Right kidney (tissue), 1 donor: ENCODE measurements at regions not wholly inside any gene's neighbourhood (a gene's known extent, or its start where the extent isn't known, plus 50 kb on each side); places are given as distances from the start of the nearest gene placed in this dataset.
"Not testable (repeated sequence)": the region's sequence is repeated elsewhere in the genome, so short reads cannot be mapped to it uniquely, and the experiment has no call there.

Experiments
- DNase-seq: peaks from one replicate; pipeline ENCODE4 v3.0.0-alpha.2; 2016

DNA sequence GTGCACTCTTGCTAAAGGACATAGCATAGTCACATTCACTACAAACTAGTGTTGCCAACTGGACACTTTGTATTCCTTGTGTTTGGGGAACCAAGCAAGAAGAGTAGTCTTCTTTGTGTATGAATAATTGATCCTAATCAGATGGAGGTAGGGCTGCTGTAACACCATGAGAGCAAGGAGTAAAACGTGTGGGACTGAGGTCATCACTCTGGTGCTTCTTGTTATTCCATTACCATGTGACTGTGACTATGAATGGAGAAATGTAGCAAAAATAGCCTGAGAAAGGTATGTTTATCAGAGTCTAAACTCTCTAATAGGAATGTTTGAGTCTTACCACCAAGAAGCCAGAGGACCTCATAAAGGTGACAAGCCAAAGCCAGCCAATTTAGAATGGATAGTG is 966.9 kb downstream of the TAF11L14 start:
- DNase-seq = no peak

DNA sequence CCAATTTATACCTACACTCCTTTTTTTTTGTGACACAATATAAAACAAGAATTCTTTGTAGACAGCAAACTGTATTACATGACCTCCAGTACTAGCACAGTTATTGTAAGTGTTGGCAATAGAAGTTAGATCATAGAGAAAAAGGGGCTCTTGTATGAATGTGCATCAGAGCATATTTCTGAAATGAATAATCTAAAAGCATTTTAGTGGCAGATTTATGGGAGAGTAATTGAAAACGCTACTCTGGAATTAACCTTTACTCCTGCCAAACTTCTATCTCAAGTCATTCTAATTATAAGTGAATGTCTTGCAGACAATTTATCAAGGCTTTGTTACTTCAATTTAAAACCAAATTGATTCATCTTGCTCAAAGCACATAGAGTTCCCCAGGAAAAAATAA is 968.1 kb downstream of the TAF11L14 start:
- DNase-seq = no peak

DNA sequence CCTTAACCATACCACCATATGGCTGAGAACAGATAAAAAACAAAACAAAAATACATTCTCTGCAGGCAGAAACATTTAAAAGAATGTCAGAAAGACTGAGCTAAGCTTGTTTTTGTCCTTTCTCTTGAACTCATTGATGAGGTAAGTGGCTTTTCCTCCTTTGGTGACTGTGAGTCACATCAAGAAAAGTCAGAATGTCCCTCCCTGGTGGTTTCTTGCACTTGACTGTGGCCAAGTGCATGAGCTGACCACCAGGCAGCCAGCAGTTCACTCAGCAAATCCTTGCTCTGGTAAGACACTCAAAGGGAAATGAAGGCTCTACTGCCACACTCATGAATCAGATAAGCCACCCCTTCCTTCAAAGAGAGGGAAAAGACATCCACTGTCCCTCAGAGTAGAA is 970.9 kb downstream of the TAF11L14 start:
- no peak for DNase-seq

DNA sequence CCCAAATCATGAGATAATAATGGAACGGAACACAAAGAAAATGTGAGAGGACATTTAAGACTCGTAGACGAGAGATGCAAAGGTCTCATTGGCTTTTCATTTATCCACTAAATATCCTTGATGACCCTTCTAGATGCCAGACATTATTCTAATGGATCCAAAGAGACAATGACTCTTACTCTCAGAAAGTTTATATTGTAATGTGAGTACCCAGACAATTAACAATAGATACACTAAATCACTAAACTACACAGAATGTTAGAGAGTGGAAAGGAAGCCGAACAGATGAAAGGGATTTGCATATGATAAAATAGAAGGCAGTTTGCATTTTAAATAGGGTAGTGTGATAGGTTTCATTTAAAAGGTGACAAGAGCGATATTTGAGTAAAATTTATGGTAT is 973.3 kb downstream of the TAF11L14 start:
- DNase-seq = no peak

DNA sequence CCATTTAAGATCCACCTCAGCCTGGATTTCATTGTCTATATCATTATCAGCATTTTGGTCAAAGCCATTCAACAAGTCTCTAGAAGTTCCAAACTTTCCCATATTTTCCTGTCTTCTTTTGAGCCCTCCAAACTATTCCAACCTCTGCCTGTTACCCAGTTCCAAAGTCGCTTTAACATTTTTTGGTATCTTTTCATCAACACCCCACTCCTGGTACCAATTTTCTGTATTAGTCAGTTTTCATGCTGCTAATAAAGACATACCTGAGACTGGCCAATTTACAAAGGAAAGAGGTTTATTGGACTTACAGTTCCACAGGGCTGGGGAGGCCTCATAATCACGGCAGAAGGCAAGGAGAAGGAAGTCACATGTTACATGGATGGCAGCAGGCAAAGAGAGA is 982.9 kb downstream of the TAF11L14 start:
- DNase-seq = not testable (repeated sequence)

DNA sequence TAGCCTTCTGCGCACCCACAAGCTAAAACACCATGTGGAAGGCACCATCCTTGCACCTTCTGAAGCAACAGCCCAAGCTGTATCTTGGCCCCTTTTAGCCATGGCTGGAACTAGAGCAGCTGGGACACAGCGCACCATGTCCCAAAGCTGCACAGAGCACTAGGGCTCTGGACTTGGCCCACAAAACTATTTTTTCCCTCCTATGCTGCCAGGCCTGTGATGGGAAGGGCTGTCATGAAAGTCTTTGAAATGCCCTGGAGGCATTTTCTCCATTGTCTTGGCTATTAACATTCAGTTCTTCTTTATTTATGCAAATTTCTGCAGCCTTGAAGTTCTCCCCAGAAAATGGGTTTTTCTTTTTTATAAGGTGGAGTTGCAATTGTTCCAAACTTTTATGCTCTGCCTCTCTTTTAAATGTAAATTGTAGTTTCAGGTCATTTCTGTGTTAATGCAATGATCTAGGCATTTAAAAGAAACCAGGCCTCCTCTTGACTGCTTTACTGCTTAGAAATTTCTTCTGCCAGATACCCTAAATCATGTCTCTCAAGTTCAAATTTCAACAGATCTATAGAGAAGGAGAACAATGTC is 996.3 kb downstream of the TAF11L14 start:
- DNase-seq = no peak

DNA sequence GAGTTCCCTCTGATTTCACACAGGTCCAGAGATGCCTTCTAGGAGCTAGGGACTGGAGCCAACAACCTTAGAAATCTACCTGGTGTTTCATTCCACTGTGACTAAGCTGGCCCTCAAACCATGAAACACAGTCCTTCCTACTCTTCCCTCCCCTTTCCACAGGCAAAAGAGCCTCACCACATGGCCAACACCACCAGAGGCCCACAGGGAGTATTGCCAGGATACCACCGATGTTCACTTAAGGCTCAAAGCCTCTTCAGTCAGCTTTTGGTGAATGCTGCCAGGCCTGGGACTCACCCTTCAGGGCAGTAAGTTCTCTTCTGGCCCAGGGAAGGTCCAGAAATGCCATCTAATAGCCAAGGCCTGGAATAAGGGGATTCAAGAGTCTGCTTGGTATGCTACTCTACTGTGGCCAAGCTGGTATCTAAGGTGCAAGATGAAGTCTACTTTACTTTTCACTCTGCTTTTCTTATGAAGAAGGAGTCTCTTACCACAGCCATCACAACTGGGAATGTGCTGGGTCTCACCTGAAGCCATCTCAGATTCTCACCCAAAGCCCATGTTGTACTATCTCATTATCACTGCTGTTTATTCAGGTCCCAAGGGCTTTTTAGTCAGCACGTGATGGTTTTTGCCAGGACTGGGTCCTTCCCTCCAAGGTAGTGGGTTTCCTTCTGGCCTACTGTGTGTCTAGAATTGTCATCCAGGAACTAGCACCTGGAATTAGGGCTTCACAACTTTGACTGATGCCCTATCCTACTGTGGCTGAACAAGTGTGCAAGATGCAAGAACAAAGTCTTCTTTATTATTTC is 1018.4 kb downstream of the TAF11L14 start:
- no peak for DNase-seq

DNA sequence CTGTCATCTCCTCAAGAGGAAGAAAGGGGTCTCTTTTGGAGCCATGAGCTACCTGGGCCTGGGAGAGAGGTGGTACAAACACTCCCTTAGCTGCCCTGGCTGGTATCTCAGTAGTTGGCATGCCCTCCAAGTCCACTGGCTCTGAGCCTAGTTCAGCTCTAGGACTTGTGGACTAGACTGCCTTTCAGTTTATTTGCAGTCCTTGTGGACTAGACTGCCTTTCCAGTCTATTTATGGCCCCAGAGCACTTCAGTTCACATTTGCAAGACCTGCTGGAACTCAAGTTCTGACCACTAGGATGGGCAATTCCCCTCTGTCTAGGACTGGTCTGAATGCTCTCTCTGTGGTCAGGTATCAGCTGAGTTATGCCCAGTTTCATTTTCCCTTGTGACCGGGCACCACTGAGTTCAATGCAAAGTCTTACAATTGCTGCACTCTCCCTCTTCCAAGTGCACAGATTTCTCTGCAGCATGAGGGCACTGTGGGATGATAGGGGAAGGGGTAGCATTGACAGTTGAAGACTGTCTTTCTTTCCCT is 1019.0 kb downstream of the TAF11L14 start:
- no peak for DNase-seq

DNA sequence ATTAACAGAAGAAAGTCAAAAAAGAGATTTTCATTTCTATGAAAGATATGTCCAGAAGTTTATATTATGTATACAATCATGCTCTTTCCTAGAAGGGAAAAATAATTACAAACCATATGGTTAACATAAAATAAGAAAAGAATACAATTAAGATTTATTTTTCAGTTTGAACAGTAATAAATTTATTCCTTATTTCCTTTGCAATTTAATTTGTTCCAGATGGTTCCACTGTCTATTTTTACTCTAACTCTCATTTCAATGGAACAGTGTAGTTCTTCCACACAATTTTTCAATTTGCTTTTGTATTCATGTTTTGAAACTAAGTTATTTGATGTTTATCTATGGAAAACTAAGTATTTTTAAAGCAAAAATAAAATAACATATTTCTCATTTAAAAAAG is 1026.3 kb downstream of the TAF11L14 start:
- no peak for DNase-seq

DNA sequence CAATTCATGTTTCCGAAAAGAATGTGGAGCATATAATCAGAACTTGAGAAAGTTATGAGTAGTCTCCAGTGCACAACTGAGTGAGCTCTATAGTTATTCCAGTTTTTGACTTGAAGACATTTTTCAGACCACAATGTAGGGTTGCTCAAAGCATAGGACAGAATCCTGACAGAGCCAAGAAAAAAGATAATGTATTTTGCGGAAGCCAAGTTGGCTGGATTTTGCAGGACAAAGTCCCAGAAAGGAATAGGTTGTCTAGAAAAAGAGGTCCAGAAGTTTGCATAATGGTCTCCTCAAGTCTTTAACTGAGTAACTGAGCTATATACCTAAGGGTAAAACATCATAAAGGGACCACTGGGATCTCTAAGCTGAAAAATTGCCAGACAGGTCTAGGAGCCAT is 1028.0 kb downstream of the TAF11L14 start:
- no peak for DNase-seq

DNA sequence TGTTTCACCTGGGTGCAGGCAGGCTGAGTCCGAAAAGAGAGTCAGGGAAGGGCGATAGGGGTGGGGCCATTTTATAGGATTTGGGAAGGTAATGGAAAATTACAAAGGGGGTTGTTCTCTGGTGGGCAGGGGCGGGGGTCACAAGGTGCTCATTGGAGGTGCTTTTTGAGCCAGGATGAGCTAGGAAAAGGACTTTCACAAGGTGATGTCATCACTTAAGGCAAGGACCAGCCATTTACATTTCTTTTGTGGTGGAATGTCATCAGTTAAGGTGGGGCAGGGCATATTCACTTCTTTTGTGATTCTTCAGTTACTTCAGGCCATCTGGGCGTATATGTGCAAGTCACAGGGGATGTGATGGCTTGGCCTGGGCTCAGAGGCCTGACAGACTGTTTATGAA is 1040.0 kb downstream of the TAF11L14 start:
- DNase-seq = not testable (repeated sequence)

DNA sequence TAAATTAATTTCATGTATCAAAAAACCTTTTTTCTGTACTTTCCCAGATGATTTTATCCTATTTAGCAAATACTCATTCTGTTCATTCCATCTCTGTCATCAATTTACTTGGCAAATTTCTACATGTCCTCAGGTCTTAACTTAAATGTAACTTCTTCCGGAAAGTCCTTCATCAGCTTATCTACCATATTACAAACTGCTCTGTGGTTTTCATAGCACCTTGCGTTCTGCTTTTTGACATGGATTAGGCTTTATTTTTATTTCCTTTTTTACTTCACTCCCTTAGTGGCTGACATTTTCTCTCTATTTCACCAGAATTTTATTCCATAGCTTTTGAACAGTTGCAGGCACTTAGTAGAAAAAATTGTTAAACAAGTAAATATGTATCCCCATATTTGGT is 1040.8 kb downstream of the TAF11L14 start:
- no peak for DNase-seq

DNA sequence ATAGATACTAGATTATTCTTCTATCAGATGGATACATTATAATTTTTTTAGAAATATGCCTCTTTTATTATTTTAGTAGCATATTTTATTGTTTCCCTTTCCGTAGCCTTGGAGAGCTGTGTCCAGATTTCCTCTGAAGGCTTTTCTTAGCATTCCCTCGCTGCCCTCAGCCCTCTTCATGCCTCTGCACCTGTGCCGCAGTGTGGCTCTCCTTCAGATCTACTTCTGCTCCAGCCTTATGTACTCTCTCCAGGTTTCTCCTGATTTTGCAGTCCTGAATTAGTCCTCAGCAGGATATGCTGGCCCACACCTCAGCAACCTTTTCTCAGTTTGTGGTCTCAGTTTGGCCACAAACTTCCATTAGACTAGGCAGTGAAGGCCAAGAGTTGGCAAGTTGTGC is 1052.0 kb downstream of the TAF11L14 start:
- DNase-seq = no peak

DNA sequence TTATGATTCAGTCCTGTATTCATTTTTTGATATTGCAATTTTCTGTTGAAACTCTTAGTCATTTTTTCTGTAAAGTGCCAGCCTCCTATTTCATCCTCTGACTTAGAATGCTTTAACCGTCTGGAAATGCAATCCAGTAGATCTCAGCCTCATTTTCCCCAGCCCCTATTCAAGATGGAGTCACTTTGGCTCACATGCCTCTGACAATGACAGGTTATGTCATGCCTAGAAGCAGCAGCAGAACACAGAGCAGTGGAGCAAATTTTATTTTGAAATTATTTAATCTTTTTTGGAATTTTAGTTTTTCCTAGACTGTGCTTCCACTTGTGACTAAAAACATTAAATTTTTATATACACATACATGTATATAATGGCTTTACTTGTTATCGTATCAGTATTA is 1053.2 kb downstream of the TAF11L14 start:
- no peak for DNase-seq

DNA sequence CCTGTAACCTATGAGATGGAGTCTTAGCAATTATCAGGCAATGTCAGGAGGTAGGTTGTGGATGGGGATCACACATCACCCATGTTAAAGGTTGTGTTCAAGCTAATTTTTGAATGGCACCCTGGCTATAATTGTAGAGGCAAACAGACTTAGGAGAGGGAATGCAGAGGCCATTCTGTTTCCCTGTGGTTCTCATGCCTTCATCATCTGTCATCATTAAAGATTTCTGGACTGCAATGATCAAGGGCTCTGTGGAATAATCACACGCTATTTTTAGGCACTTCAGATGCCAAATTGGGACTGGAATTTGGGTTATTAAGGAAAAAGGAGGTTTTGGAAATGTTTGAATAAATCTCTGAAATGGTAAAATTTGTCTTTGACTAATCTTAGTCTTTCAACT is 1065.4 kb downstream of the TAF11L14 start:
- DNase-seq = no peak

DNA sequence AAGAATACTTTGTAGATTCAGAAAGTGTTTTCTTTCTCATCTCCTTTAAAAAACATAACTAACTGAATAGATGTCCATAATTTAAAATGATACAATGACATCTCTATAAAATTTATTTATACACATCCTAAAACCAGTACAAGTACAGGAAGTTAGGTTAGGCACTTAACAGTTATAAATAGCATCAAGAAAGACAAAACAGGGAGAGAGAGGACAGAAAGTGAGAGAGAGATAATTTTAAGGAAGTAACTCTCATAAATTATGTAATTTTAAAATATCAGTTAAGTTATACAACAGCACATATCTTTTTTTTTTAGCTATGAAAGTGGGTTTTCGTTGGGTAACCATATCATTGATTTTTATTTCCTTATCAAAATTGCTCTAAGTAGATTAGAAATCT is 1068.6 kb downstream of the TAF11L14 start:
- no peak for DNase-seq

DNA sequence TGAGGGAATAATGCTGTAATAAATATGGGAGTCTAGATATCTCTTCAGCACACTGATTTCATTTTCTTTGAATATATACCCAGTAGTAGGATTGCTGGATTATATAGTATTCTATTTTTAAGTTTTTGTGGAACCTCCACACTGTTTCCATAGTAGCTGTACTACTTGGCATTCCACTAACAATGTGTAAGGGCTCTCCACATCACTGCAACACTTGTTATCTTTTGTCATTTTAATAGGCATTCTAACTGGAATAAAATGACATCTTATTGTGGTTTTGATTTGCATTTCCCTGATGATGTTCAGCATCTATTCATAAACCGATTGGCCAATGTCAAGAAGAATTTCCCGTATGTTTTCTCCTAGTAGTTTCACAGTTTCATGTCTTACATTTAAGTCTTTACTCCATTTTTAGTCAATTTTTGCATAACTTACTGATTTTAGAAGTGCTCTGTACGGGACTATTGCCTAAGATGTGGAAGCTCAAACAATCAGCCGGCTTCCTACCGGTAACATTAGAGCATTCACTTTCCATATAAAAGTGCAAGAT is 1078.8 kb downstream of the TAF11L14 start:
- no peak for DNase-seq

DNA sequence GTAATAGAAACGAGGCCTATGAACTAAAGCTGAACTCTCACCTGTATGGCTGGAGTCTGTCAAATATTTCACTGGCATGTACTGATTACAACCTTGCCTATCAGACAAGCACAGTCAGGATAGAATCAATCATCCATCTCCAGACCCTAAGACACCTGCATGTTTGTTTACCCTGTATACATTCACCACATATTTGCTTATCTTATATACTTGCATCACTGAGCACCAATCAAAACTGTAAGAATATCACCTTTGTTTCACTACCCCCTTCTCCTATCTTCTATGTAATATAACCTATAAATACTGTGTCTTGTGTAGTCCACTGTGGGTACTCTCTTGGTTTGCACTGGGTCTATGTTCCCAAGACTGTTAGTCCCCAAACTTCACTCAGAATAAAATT is 1085.7 kb downstream of the TAF11L14 start:
- no peak for DNase-seq

DNA sequence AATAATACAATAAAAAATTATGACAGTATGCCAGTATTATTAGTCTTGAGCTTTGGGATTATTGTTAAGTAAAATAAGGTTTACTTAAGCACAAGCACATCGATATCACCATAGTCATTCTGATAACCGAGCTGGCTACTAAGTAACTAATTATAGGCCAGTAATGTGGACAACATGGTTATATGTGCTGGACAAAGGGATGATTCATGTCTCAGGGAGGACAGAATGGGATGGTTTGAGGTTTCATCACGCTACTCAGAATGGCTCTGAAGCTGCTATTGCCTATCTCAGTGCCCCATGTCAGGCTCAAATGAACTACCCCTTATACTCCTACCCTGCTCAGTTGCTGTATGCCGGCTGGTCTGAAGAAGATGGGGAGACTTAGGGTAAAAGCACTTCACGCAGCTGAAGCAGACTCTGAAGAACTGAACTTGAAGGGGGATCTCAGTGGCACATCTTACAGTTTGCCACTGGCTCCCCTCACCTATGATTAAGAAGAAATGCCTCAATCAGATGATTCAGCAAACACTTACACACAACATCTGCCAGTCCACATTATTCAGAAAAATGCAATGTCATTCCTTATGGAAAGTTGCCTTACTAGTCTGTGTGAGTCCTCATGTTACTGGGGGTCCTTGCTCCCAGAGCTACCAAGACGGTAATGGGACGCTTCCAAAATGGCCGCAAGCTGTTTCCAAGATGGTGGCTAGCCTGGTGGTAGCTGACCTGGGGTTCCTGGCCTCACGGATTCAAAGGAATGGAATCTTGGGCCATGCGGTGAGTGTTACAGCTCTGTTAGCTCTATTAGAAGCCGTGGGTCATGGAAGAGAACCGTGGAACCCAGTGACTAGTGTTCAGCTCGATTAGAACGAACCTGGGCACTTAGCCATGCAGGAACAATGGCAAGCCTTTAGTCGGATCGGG is 1098.6 kb downstream of the TAF11L14 start:
- no peak for DNase-seq

DNA sequence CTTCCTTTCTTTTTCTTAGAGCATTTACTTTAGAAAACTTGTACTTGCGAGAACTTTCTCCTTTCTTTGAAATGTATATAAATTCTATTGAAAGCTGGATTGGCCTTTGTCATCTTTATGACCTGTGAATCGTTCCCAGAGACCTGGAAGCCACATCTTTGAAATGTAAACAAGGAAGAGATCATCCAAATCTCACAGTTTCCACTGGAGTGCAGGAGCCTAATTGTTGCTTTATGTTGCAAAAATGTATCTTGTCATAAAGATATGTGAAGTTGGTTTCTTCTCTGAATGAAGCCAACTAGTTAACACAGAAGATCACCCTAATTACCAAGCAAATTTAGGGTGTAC is 1101.8 kb downstream of the TAF11L14 start:
- no peak for DNase-seq

DNA sequence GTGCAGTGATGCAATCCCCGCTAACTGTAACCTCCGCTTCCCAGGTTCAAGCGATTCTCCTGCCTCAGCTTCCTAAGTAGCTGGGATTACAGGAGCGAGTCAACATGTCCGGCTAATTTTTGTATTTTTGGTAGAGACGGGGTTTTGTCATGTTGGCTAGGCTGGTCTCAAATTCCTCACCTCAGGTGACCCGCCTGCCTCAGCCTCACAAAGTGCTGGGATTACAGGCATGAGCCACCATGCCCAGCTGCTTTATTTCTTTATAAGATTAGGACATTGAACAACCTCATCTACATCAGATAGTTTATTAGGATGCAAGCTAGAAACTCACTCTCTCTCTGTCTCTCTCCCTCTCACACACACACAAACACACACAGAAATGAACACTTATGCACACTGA is 1102.5 kb downstream of the TAF11L14 start:
- not testable (repeated sequence) for DNase-seq

DNA sequence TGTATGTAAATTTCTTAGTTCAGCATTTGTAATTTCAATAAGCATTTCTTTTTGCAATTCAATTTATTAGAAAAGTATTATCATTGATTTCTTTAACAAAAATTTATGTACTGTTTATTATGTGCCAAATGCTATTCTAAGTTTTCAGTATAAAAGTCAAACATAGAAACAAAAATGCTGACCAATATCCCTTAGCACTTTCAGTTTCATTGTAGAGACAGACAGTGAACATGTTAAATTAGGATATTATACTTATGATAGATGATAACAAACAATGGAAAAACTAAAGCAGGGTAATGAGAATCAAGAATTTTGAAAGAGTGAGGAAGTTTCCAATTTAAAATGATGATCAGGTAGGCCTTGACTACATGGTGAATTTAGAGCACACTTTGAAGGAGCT is 1106.0 kb downstream of the TAF11L14 start:
- no peak for DNase-seq

DNA sequence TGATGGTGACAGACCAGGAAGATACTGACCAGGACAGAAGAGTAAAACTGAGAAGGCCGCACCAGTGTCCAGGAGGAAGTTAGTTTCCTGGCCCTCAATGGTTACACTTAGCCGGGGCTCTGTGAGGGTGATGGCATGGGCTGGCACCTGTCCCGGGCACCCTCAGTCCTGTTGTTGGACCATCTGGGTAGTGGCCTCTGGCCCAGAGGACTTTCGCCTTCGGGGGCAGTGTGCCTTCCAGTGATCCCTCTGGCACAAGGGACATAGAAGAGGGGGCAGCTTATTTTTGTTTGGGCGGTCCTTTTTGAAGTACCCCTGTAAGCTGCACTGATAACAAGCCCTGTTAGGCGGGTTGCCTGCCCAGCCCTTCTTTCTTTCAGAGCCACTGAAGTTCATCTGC is 1108.6 kb downstream of the TAF11L14 start:
- DNase-seq = no peak
